ENCODE measurements at regions not wholly inside any gene's neighbourhood (a gene's known extent, or its start where the extent isn't known, plus 50 kb on each side); places are given as distances from the start of the nearest gene placed in this dataset.
A peak's percentile ranks its signal among the peaks of the same experiment; 100 is the strongest.

DNA sequence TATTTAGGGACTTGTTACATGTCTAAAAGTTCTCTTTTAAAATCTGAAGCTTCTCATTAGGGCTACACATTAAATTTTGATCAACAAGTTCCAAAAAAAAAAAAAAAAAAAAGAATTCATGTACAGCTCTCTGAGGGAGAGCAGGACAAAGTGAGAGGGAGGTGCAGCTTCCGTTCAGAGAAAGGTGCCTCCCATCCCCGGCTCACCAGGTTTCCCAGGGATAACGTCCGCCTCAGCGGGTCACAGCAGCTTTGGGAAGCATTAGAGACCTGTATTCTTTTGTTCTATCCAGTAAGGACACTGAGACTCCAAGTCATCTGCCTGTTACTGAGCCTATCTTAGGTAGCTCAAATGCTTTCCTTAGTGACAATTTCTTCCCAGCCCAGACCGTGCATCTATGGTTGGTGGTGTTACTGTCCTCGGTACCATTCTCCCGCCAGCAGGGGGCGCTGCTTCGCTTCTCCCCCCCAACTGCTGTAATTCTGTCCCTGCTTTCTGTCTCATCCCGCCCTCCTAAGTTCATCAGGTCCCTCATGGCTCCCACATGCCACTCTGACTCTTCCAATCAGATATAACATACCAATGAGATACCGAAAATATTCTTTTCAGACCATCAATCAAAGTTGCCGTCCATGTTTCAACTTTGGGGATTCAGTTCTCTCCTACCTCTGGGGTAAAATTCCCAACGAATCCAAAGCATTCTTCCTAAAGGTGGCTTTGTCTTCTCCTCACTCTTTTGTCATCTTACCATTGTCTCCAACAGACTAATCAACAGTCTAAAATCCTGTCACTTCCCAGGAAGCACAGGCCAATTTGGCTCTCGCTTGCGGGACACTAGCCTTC, 466.5 kb downstream of the METTL4 start:
- TF ChIP-seq, protein P1, sequence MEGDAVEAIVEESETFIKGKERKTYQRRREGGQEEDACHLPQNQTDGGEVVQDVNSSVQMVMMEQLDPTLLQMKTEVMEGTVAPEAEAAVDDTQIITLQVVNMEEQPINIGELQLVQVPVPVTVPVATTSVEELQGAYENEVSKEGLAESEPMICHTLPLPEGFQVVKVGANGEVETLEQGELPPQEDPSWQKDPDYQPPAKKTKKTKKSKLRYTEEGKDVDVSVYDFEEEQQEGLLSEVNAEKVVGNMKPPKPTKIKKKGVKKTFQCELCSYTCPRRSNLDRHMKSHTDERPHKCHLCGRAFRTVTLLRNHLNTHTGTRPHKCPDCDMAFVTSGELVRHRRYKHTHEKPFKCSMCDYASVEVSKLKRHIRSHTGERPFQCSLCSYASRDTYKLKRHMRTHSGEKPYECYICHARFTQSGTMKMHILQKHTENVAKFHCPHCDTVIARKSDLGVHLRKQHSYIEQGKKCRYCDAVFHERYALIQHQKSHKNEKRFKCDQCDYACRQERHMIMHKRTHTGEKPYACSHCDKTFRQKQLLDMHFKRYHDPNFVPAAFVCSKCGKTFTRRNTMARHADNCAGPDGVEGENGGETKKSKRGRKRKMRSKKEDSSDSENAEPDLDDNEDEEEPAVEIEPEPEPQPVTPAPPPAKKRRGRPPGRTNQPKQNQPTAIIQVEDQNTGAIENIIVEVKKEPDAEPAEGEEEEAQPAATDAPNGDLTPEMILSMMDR (IDR thresholded peaks at IDR 0.05), result peak in 5 of 6 experiments; percentile 56 to 77 (median 75)
- TF ChIP-seq POLR2A (IDR thresholded peaks at IDR 0.05), result no peak

All from esophagus squamous epithelium (tissue), 4 donors.